Lower lobe of right lung (tissue), 2 donors: ENCODE measurements at regions not wholly inside any gene's neighbourhood (a gene's known extent, or its start where the extent isn't known, plus 50 kb on each side); places are given as distances from the start of the nearest gene placed in this dataset.
A peak's percentile ranks its signal among the peaks of the same experiment; 100 is the strongest.

ENCODE experiments used
- ATAC-seq, 2 donors: fragments of 200-7000 bp; cut with Tn5 transposase; one replicate each; pipeline ENCODE4 v1.9.1; 2020 to 2022; ENCODE audit warnings: mild to moderate bottlenecking in 2 of 2, moderate library complexity in 2 of 2
- DNase-seq: peaks from one replicate; pipeline ENCODE4 v3.0.0-alpha.2; 2020
- H3K27ac ChIP-seq: fragments of 200-600 bp; one replicate; pipeline ENCODE4 v1.8.0; 2022
- H3K27me3 ChIP-seq: fragments of 200-600 bp; one replicate; pipeline ENCODE4 v1.8.0; 2022; ENCODE audit warnings: low read depth
- H3K36me3 ChIP-seq: fragments of 200-600 bp; one replicate; pipeline ENCODE4 v1.8.0; 2022; ENCODE audit warnings: mild to moderate bottlenecking
- H3K4me1 ChIP-seq: fragments of 200-600 bp; one replicate; pipeline ENCODE4 v1.8.0; 2022
- H3K4me3 ChIP-seq: fragments of 200-600 bp; one replicate; pipeline ENCODE4 v1.8.0; 2022; ENCODE audit warnings: mild to moderate bottlenecking
- H3K9me3 ChIP-seq: fragments of 200-600 bp; one replicate; pipeline ENCODE4 v1.8.0; 2022
- intact Hi-C: fragments of 100-400 bp; cut with DNase I; formaldehyde crosslinking; loops from one replicate; pipeline ENCODE4 v1.11.0; 2022
- TF ChIP-seq, protein P1 (sequence below): fragments of 200-600 bp; IDR thresholded peaks from one replicate; pipeline ENCODE4 v1.8.0; 2022; ENCODE audit warnings: antibody characterized with exemption, mild to moderate bottlenecking
- donor health status: DM: no; HTN: yes; CAD: no; lungs with severe emphysema.

DNA sequence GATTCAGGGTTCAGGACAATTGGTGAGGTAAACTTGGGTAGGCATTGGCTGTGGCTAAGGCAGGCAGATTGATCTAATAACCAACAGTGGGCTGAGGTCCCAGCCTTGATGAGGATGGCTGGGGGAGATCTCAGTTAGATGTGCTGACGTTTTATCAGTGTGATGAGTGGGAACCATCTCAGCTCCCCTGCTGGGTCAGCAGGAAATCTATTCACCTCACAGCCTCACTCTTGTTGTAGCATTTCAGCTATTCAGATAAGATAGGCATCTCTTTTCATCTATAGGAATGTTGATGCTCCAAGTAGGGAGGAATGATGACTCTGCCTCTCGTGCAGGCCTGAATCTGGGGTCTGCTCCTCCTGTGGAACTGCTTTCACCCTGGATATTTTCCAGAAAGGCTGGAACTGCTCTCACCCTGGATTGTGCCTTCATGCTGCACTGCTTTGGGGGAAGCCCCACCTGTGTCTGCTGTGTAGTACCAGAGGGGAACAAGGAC is 973.7 kb downstream of the NSUN3 start:
- no peak for ATAC-seq
- TF ChIP-seq, protein P1, sequence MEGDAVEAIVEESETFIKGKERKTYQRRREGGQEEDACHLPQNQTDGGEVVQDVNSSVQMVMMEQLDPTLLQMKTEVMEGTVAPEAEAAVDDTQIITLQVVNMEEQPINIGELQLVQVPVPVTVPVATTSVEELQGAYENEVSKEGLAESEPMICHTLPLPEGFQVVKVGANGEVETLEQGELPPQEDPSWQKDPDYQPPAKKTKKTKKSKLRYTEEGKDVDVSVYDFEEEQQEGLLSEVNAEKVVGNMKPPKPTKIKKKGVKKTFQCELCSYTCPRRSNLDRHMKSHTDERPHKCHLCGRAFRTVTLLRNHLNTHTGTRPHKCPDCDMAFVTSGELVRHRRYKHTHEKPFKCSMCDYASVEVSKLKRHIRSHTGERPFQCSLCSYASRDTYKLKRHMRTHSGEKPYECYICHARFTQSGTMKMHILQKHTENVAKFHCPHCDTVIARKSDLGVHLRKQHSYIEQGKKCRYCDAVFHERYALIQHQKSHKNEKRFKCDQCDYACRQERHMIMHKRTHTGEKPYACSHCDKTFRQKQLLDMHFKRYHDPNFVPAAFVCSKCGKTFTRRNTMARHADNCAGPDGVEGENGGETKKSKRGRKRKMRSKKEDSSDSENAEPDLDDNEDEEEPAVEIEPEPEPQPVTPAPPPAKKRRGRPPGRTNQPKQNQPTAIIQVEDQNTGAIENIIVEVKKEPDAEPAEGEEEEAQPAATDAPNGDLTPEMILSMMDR, result no peak

DNA sequence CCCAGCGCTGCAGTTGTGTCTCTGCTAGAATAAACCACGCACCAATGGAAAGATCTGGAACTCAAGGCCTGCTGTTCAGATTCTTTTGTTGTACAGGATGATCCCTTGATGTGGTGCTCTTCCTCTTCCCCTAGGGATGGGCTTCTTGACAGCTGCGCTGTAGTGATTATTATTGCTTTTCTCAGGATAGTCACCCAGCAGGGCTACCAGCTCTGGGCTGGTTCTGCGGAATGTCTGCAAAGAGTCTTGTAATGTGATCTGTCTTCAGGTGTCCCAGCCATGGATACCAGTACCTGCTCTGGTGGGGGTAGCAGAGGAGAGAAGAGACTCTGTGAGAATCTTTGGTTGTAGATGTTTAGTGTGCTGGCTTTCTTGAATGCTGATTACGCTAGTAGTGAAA is 974.2 kb downstream of the NSUN3 start:
- no peaks in the 10 kb centered on the region for H3K4me1 ChIP-seq
- no peaks in the 10 kb centered on the region for H3K27me3 ChIP-seq
- H3K4me3 ChIP-seq, result no peak overlapping the region
- no peaks in the 10 kb centered on the region for H3K36me3 ChIP-seq
- intact Hi-C loops, result no loop called here
- H3K27ac ChIP-seq, result no peak overlapping the region
- ATAC-seq, result no peak
- TF ChIP-seq, protein P1, result no peak
- DNase-seq, result no peak
- no peaks in the 10 kb centered on the region for H3K9me3 ChIP-seq

More for the DNA sequence above, 973.7 kb downstream of the NSUN3 start:
- Histone ChIP-seq H3K9me3 (no peaks in the 10 kb centered on the region), H3K4me1 (no peaks in the 10 kb centered on the region), H3K36me3 (no peaks in the 10 kb centered on the region), H3K4me3 (no peak overlapping the region), H3K27ac (no peak overlapping the region), H3K27me3 (no peaks in the 10 kb centered on the region)
- no peak for DNase-seq
- intact Hi-C loops, result no loop called here

- no peaks in the 10 kb centered on the region for H3K9me3 ChIP-seq
- H3K27ac ChIP-seq, result no peak overlapping the region
- intact Hi-C loops, result no loop called here
- no peaks in the 10 kb centered on the region for H3K4me1 ChIP-seq
- ATAC-seq (no peak), DNase-seq (no peak)
- no peak overlapping the region for H3K4me3 ChIP-seq
- no peaks in the 10 kb centered on the region for H3K27me3 ChIP-seq
- no peaks in the 10 kb centered on the region for H3K36me3 ChIP-seq
- TF ChIP-seq, protein P1, result no peak
Observed at GRCh38 chr3:95037927-95038326, 975.1 kb downstream of the NSUN3 start.

- TF ChIP-seq, protein P1, result no peak
- Histone ChIP-seq H3K4me1 (no peaks in the 10 kb centered on the region), H3K27ac (no peak overlapping the region), H3K4me3 (no peak overlapping the region), H3K9me3 (no peaks in the 10 kb centered on the region), H3K36me3 (no peaks in the 10 kb centered on the region), H3K27me3 (no peaks in the 10 kb centered on the region)
- DNase-seq, result no peak
- intact Hi-C loops, result no loop called here
- no peak for ATAC-seq
Observed at GRCh38 chr3:95044101-95044500, 981.2 kb downstream of the NSUN3 start.

GRCh38 chr3:95048564-95048963 is 985.7 kb downstream of the NSUN3 start:
- TF ChIP-seq, protein P1, result no peak
- H3K4me3 ChIP-seq, result no peak overlapping the region
- H3K4me1 ChIP-seq, result no peaks in the 10 kb centered on the region
- ATAC-seq, result peak; percentile 41 to 66
- H3K27ac ChIP-seq, result no peak overlapping the region
- no peaks in the 10 kb centered on the region for H3K27me3 ChIP-seq
- H3K9me3 ChIP-seq, result no peaks in the 10 kb centered on the region
- no peaks in the 10 kb centered on the region for H3K36me3 ChIP-seq
- intact Hi-C loops, result no loop called here
- no peak for DNase-seq

GRCh38 chr3:95049841-95050240 is 987.0 kb downstream of the NSUN3 start:
- Histone ChIP-seq H3K36me3 (no peaks in the 10 kb centered on the region), H3K27ac (no peak overlapping the region), H3K4me3 (no peak overlapping the region), H3K9me3 (no peaks in the 10 kb centered on the region), H3K4me1 (no peaks in the 10 kb centered on the region), H3K27me3 (no peaks in the 10 kb centered on the region)
- TF ChIP-seq, protein P1, result no peak
- ATAC-seq, result no peak
- DNase-seq, result no peak
- intact Hi-C loops, result no loop called here
